ENCODE measurements at regions not wholly inside any gene's neighbourhood (a gene's known extent, or its start where the extent isn't known, plus 50 kb on each side); places are given as distances from the start of the nearest gene placed in this dataset.

- TF ChIP-seq, protein P1, sequence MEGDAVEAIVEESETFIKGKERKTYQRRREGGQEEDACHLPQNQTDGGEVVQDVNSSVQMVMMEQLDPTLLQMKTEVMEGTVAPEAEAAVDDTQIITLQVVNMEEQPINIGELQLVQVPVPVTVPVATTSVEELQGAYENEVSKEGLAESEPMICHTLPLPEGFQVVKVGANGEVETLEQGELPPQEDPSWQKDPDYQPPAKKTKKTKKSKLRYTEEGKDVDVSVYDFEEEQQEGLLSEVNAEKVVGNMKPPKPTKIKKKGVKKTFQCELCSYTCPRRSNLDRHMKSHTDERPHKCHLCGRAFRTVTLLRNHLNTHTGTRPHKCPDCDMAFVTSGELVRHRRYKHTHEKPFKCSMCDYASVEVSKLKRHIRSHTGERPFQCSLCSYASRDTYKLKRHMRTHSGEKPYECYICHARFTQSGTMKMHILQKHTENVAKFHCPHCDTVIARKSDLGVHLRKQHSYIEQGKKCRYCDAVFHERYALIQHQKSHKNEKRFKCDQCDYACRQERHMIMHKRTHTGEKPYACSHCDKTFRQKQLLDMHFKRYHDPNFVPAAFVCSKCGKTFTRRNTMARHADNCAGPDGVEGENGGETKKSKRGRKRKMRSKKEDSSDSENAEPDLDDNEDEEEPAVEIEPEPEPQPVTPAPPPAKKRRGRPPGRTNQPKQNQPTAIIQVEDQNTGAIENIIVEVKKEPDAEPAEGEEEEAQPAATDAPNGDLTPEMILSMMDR (IDR thresholded peaks at IDR 0.05), result no peak
- TF ChIP-seq POLR2A (IDR thresholded peaks at IDR 0.05), result no peak
Measured at GRCh38 chr14:71471634-71472355, 460.4 kb upstream of the RGS6 start.
